ENCODE measurements at regions not wholly inside any gene's neighbourhood (a gene's known extent, or its start where the extent isn't known, plus 50 kb on each side); places are given as distances from the start of the nearest gene placed in this dataset.

DNA sequence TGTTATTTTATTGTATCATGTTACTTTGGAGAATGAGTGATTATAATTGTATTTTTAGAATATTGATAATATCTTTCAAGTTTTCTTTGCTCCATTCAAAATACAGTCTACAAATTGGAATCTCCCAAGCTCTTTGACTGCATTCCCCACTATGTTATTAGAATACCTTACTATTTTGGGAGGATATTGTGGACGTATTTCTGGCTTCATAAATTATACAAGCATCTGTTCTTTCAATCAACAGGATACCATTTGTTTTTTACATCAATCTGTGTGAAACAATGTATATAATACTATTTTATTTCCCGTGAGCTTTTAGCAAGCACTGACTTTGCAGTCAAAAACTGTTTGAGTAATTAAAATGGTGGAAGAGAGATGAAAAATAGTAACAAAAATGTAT, 226.5 kb downstream of the PTPRC start:
- DNase-seq: no peak

DNA sequence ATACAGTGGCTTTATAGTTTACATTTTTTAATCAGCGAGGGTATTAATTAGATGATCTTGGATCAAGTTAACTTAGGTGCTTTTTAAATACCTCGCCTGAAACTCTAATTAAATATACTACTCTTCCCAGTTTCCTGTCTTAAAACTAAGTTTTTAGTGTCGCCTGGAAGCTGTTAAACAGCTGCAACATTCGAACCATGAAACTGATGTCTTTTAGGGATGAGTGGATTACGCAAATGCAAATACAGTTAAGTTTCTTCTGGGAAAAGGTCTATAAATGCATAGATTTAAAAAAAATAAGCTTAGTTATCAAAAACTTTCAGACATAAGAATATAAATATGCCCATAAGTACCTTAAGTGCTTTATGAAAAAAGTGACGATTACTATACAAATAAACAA, 228.3 kb downstream of the PTPRC start:
- no peak for DNase-seq

GRCh38 chr1:198873696-198874230, 234.9 kb downstream of the PTPRC start:
- DNase-seq: no peak

GRCh38 chr1:198876371-198876871, 237.6 kb downstream of the PTPRC start:
- no peak for DNase-seq

DNA sequence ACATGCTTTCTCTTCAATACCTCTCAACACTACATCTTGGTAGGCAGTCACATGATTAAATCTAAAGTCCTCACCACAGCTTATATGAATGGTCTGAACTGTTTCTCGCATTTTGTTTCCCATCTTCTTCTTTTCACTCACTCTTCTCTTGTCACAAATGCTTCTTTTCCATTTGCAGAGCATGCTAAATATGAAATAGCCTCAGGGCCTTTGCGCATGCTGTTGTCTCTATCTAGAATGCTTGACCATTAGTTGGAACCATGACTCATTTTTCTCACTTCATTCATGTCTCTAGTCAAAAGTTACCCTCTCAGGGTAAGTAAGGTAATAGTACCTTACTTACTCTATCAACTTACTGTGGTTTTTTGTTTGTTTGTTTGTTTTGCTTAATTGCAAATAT, 239.7 kb downstream of the PTPRC start:
- DNase-seq: no peak

DNA sequence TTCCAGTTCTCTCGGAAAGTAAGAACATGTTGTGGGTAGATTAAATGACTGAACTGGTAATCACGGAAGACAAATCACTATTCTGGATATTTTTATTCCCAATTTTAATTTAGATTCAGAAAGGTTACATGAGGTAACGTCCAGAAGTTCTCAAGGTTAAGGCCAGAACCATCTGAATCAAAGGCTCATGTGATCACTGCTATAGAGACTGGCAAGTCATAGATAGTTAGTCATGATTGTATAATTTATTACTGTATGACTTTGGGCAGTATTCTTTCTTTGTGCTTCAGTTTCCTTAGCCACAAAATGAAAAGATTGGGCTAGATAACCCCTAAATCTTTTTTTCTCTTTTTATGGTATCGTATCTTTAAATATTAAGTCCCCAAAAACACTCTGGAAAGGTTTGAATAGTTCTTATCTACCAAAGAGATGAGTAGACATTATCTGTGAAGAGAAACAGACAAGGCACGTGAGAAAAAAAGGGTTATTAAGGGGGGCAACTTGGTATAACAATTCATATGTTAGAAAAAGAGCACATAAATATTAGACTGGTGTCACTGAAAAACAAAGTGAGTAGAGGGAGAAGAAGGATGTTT, 241.0 kb downstream of the PTPRC start:
- no peak for DNase-seq

- DNase-seq: peak; percentile 38
These were observed 241.6 kb downstream of the PTPRC start for GRCh38 chr1:198880397-198880796.

DNA sequence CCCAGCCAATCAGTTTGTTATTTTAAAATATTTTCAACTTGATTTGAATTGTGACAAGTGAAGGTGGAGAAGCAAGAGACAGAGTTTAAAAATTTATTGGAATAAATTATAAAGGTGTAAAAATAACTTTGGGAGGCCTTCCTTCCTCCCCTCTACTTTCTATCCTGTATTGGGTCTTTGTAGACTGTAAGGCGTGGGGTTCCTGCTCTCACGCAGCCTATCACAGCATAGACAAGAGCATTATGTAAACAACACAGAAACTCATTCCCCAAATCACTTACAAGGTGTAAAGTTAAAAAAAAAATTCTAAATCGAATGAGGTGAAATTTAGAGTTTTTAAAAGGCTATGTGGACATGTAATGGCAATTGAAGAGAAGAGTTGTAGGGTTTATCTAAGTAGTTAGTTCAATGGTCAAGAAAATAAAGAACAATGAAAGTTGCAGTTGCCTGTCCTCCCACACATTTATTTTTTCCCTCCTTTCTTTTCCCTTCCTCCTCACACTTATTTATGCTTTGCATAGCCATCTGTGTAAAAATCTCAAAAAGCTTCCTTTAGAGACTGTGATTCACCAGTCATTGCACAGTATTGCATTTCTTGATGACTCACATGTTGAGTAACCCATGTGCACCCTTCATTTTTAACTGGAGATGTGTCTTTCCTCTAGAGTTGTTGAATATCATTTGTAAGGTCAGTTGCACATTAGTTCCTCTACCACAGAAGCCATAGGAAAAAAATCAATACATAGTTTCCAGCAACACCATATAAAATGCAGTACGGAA, 242.2 kb downstream of the PTPRC start:
- DNase-seq: peak; percentile 71

DNA sequence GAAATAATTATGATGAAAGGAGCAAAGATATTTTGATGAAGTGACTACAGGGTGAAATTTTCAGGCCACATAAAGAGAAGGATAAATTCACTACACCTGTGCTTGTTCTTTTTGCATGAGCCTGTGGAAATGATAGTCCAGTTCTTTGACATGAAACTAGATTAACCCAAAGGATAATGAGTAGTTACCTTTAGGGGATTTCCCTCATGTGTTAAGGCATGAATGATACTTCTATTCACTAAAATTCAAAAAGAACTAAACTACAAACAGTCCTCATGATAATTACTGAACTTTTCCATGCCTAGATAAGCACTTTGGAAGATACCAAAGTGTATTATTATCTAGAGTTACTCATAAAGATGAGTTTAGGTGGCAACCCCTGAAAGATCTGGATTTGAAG, 244.3 kb downstream of the PTPRC start:
- no peak for DNase-seq

DNA sequence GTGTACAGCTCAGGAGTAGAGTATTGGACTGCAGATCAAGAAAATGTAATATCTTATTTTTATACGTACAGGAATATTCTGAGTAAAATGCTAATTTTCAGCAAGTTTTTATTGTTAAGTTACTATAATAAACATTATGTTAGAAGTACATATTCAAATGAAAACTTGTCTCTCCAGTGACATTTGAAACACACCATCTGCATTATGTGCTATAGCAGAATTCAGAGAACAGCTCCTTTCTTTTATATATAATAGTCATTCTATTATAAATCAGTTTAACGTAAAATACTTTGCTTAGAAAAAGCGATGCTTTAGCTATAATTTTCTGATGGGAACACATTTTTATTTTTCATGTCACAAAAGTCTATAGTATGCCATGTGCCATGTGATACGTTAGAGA, 249.0 kb downstream of the PTPRC start:
- DNase-seq: no peak

GRCh38 chr1:198888379-198888943, 249.6 kb downstream of the PTPRC start:
- DNase-seq: no peak

DNA sequence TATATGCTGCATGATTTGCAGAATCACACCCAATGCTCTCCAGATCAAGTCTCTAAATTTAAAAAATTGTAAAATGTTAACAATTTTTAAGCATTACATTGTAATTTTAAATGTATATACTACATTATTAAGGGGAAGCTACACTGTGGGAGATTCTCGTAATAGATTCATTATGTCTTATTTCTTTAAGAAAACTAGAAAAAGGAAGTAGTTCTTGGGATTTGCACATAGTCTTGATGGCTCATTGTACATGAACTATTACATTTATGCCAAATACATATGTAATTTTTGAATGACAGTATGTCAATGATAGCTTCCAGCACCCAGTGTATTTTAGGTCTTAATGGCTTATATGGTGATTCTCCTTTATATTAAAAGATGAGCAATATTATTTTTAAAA, 250.3 kb downstream of the PTPRC start:
- peak; percentile 39 for DNase-seq

GRCh38 chr1:198889749-198890148, 250.9 kb downstream of the PTPRC start:
- no peak for DNase-seq

DNA sequence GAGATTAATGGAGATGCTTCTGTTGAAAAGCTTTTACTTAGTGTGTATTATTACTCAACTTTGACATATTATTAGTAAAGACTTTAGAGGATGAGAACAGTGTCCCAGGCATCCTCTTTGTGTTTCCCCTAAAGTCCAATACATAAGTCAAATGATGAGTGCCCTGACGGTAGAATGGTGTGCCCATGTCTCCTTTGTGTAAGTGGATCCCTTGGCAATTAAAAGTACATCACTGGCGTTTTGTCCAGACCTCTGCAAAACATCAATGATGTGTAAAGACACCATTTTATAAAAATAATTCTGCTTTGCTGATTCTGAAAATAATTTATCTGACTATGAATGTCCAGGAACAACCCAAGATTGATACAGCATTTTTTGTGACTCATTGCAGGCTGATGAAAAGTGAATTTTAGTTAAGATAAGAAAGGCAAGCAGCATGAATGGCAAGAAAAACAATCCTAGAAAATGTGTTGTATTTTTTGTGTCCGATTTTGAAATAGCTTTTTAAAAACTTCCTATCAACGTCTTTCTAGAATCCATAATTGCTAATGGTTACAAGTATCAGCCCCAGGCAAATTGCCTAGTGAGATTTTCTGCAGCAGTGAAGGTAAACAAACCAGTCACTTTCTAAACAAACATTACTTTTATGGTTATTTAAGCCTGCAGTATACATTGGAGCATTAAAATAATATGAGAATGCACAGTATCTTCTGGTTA, 251.5 kb downstream of the PTPRC start:
- DNase-seq: no peak

GRCh38 chr1:198892065-198892464, 253.2 kb downstream of the PTPRC start:
- no peak for DNase-seq

DNA sequence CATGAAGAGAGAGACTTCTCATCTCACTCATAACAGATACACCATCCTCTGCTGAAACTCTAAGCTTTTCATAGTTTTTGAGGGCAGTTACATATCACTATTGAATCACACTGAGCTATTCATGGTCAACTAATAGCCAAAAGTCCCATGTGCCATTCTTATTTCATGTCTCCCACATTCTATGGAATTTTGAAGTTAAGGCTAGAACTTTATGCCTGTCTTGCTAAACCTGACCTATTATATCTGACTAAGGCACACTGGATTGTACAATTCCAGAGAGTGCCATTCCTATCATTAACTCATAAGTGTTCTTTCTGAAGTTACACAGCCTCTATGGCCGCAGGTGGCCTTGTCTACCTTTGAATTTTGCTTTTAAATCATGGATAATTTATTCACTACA, 254.3 kb downstream of the PTPRC start:
- DNase-seq: no peak

GRCh38 chr1:198893763-198894444, 255.1 kb downstream of the PTPRC start:
- no peak for DNase-seq

DNA sequence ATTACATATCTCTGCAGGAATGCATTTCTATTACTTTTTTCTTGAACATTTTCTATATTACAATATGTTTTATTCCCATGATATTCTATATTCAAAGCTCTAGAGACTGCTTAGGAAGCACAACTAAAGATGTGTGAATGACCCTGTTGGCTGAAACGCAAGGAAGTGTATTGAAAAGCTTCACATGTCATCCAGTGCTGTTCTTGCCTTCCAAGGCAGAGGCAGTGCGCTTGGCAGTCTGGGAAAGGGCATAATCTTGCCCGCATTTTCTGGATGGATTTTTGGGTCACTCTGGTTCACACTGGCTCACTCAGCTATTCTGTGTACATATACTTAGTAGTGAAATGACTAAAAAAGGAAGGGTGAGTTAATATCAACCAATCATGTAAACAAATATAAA, 262.4 kb downstream of the PTPRC start:
- DNase-seq: no peak

DNA sequence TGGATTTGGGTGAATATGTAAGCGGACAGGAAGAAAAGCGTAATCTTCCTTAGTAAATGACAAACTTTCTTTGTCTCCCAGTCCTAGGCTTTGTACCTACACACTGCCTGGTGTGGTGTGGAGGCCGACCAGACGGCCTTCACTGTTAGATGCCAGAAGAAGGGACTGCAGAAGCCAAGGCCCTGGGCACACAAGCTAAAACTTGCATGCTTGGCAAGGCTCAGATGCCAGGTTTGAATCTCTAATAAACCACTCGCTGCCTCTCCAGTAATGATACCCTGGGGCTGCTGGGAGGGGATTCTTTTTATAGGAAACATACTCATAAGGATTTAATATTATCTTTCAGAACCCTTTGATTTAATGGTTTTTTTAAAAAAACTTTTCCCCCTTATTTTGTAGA, 263.8 kb downstream of the PTPRC start:
- DNase-seq: no peak

GRCh38 chr1:198903203-198903602, 264.4 kb downstream of the PTPRC start:
- DNase-seq: no peak

- DNase-seq: no peak
These were observed 264.8 kb downstream of the PTPRC start for GRCh38 chr1:198903621-198904020.

DNA sequence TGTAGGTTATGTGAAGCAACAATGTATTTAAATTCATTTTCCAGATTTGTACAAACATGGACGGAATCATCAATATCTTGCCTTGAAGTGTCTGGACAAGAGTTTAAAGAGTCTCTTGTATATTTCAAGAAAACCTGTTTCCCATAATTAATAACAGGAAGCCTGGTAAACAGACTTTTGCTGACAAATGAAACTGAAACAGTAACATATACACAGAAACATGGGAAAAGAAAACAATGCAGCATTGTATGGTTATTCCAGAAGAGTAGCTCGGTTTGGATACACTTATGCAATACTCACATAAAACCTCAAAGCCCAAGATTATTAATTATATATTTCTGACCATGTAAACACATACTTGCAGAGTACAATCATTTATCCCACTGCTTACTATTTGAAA, 265.5 kb downstream of the PTPRC start:
- DNase-seq: no peak

All from hematopoietic multipotent progenitor cell treated with erythropoietin and hydrocortisone succinate and interleukin-3 and kit ligand, for 4 days (in vitro differentiated cells).